ENCODE measurements at regions not wholly inside any gene's neighbourhood (a gene's known extent, or its start where the extent isn't known, plus 50 kb on each side); places are given as distances from the start of the nearest gene placed in this dataset.

- TF ChIP-seq, protein P1, sequence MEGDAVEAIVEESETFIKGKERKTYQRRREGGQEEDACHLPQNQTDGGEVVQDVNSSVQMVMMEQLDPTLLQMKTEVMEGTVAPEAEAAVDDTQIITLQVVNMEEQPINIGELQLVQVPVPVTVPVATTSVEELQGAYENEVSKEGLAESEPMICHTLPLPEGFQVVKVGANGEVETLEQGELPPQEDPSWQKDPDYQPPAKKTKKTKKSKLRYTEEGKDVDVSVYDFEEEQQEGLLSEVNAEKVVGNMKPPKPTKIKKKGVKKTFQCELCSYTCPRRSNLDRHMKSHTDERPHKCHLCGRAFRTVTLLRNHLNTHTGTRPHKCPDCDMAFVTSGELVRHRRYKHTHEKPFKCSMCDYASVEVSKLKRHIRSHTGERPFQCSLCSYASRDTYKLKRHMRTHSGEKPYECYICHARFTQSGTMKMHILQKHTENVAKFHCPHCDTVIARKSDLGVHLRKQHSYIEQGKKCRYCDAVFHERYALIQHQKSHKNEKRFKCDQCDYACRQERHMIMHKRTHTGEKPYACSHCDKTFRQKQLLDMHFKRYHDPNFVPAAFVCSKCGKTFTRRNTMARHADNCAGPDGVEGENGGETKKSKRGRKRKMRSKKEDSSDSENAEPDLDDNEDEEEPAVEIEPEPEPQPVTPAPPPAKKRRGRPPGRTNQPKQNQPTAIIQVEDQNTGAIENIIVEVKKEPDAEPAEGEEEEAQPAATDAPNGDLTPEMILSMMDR (IDR thresholded peaks at IDR 0.05; ENCODE audit: low read depth, low read length) = no peak
- H3K4me2 ChIP-seq (ENCODE audit: low read length) = no peak overlapping the region
- no peak overlapping the region for H3K9ac ChIP-seq (ENCODE audit: low read length)
- H3K36me3 ChIP-seq (replicated peaks; ENCODE audit: low read depth, low read length) = no peaks in the 10 kb centered on the region
- no peaks in the 10 kb centered on the region for H3K9me3 ChIP-seq (ENCODE audit: insufficient read depth, low read length)
- H3K27ac ChIP-seq (ENCODE audit: low read length) = no peak overlapping the region
- H2AFZ ChIP-seq (ENCODE audit: low read depth, low read length) = no peak overlapping the region
- H3K4me3 ChIP-seq (ENCODE audit: low read length) = no peak overlapping the region
- no peaks in the 10 kb centered on the region for H4K20me1 ChIP-seq (ENCODE audit: insufficient read depth, low read length)
- H3K79me2 ChIP-seq (ENCODE audit: low read length) = no peaks in the 10 kb centered on the region
- H3K4me1 ChIP-seq (ENCODE audit: low read length) = peaks cover 10% of the 10 kb centered on the region; the same call in 1 of the 2 replicates
- no peaks in the 10 kb centered on the region for H3K27me3 ChIP-seq (ENCODE audit: low read depth, low read length)
Observed at GRCh38 chrX:5648941-5649568, 579.6 kb downstream of the NLGN4X start.

DNA sequence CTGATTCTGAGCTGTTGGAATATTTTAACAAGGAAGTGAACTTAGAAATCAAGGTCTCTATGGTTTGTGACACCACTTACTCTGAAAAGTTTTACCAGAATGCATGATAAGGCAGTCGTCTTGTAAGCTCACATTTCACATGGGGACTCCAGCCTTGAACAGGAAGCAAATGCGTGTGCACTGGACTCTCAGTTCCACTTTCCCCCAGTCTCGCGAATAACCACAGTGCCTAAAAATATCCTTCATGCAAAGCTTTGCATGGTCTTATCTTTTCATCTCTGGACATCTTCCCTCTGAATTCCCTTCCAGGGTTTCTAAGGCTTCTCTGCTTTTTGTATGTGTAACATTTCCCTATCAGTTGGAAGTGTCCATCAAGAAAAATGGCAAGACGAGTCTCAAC lies 581.8 kb downstream of the NLGN4X start:
- Histone ChIP-seq H3K27me3 (ENCODE audit: low read depth, low read length) (no peaks in the 10 kb centered on the region), H2AFZ (ENCODE audit: low read depth, low read length) (no peak overlapping the region), H3K4me3 (ENCODE audit: low read length) (no peak overlapping the region), H3K4me1 (ENCODE audit: low read length) (peaks cover 10% of the 10 kb centered on the region; the same call in 1 of the 2 replicates), H3K9ac (ENCODE audit: low read length) (no peak overlapping the region), H3K9me3 (ENCODE audit: insufficient read depth, low read length) (no peaks in the 10 kb centered on the region), H3K27ac (ENCODE audit: low read length) (no peak overlapping the region), H3K79me2 (ENCODE audit: low read length) (no peaks in the 10 kb centered on the region), H4K20me1 (ENCODE audit: insufficient read depth, low read length) (no peaks in the 10 kb centered on the region), H3K4me2 (ENCODE audit: low read length) (peak overlapping the region; percentile 35), H3K36me3 (replicated peaks; ENCODE audit: low read depth, low read length) (no peaks in the 10 kb centered on the region)
- no peak for TF ChIP-seq EZH2phosphoT487 (IDR thresholded peaks at IDR 0.05; ENCODE audit: low read depth)
- TF ChIP-seq, protein P1 (IDR thresholded peaks at IDR 0.05; ENCODE audit: low read depth, low read length) = no peak

- Histone ChIP-seq H3K4me1 (ENCODE audit: low read length) (peaks cover 10% of the 10 kb centered on the region; the same call in 1 of the 2 replicates), H3K27ac (ENCODE audit: low read length) (no peak overlapping the region), H3K27me3 (ENCODE audit: low read depth, low read length) (no peaks in the 10 kb centered on the region), H3K9ac (ENCODE audit: low read length) (no peak overlapping the region), H3K9me3 (ENCODE audit: insufficient read depth, low read length) (no peaks in the 10 kb centered on the region), H3K4me2 (ENCODE audit: low read length) (no peak overlapping the region), H3K4me3 (ENCODE audit: low read length) (no peak overlapping the region), H3K36me3 (replicated peaks; ENCODE audit: low read depth, low read length) (no peaks in the 10 kb centered on the region), H4K20me1 (ENCODE audit: insufficient read depth, low read length) (no peaks in the 10 kb centered on the region), H2AFZ (ENCODE audit: low read depth, low read length) (no peak overlapping the region), H3K79me2 (ENCODE audit: low read length) (no peaks in the 10 kb centered on the region)
- TF ChIP-seq, protein P1 (IDR thresholded peaks at IDR 0.05; ENCODE audit: low read depth, low read length) = no peak
- TF ChIP-seq EZH2phosphoT487 (IDR thresholded peaks at IDR 0.05; ENCODE audit: low read depth) = no peak
Observed at GRCh38 chrX:5644776-5645175, 583.9 kb downstream of the NLGN4X start.

- Histone ChIP-seq H2AFZ (ENCODE audit: low read depth, low read length) (no peak overlapping the region), H3K36me3 (replicated peaks; ENCODE audit: low read depth, low read length) (no peaks in the 10 kb centered on the region), H3K4me1 (ENCODE audit: low read length) (no peaks in the 10 kb centered on the region), H3K4me2 (ENCODE audit: low read length) (no peak overlapping the region), H3K9ac (ENCODE audit: low read length) (no peak overlapping the region), H3K27ac (ENCODE audit: low read length) (no peak overlapping the region), H3K4me3 (ENCODE audit: low read length) (no peak overlapping the region), H3K9me3 (ENCODE audit: insufficient read depth, low read length) (no peaks in the 10 kb centered on the region), H3K27me3 (ENCODE audit: low read depth, low read length) (no peaks in the 10 kb centered on the region), H3K79me2 (ENCODE audit: low read length) (no peaks in the 10 kb centered on the region), H4K20me1 (ENCODE audit: insufficient read depth, low read length) (no peaks in the 10 kb centered on the region)
- TF ChIP-seq, protein P1 (IDR thresholded peaks at IDR 0.05; ENCODE audit: low read depth, low read length) = no peak
- no peak for TF ChIP-seq EZH2phosphoT487 (IDR thresholded peaks at IDR 0.05; ENCODE audit: low read depth)
Observed at GRCh38 chrX:5640071-5640470, 588.6 kb downstream of the NLGN4X start.

Data from OCI-LY3 (cell line).